ENCODE measurements at regions not wholly inside any gene's neighbourhood (a gene's known extent, or its start where the extent isn't known, plus 50 kb on each side); places are given as distances from the start of the nearest gene placed in this dataset.

GRCh38 chr10:110436554-110437350 is 61.0 kb upstream of the DUSP5 start:
- DNase-seq (ENCODE audit: low read depth) = no peak

DNA sequence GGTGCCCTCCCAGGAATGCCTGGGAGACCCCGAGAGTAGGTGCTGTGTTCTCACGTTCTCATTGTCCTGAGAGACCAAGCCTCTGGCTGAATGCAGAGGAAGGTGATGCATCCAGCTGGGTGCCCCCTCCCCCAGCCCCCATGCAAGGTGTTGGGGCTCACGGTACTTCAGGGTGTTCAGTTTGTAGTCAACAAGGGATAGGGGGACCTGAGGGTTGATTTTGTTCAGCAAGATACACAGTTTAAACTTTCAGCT is 60.4 kb upstream of the DUSP5 start:
- DNase-seq (ENCODE audit: low read depth) = no peak

- no peak for DNase-seq (ENCODE audit: low read depth)
These were observed 59.9 kb upstream of the DUSP5 start for GRCh38 chr10:110437761-110438341.

- DNase-seq (ENCODE audit: low read depth) = no peak
These were observed 55.0 kb upstream of the DUSP5 start for GRCh38 chr10:110442746-110443145.

- DNase-seq (ENCODE audit: low read depth) = no peak
These were observed 54.3 kb upstream of the DUSP5 start for GRCh38 chr10:110443239-110444003.

GRCh38 chr10:110444004-110444337 is 53.7 kb upstream of the DUSP5 start:
- no peak for DNase-seq (ENCODE audit: low read depth)

GRCh38 chr10:110445871-110446270 is 51.8 kb upstream of the DUSP5 start:
- DNase-seq (ENCODE audit: low read depth) = no peak

DNA sequence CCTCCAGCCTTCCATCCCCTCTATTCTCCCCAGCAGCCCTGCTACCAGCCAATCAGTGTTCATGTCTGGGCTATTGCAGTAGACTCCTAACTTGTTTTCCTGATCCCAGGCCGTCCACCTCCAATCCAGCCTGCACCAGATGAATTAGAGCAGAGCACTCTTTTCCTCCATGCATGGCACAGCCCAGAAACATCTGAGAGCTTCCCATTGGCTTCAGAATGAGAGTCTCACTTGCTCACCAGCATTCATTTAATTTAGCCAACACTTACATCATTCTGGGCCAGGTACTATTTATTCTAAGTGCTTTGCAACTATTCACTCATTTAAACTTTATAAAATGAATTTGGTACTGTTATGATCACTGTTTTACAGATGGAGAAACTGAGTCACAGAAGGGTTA is 51.4 kb upstream of the DUSP5 start:
- DNase-seq (ENCODE audit: low read depth) = no peak

GRCh38 chr10:110446954-110447608 is 50.6 kb upstream of the DUSP5 start:
- DNase-seq (ENCODE audit: low read depth) = no peak

DNA sequence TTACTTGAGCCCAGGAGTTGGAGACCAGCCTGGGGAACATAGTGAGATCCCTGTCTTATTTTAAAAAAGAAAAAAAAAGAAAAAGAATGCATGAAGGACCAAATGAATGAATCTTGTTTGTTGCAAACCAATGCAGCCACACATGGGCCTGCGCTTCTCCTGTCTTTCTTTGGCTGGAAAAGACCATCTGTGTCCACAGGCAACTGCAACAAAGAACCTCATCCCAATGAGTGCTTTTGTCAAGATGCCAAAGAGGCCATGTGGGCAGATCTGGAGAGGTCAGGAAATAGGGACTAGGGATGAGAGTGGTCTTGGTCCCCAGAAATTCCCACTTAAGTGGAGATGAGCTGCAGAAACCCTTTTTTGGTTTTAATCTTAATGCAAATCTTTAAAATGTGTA is 49.8 kb upstream of the DUSP5 start:
- DNase-seq (ENCODE audit: low read depth) = no peak
